Fibroblast of skin of left biceps (primary cell): ENCODE measurements at regions not wholly inside any gene's neighbourhood (a gene's known extent, or its start where the extent isn't known, plus 50 kb on each side); places are given as distances from the start of the nearest gene placed in this dataset.
A peak's percentile ranks its signal among the peaks of the same experiment; 100 is the strongest.

Experiments used
- DNase-seq, 2 experiments: peaks; one replicate each; pipeline ENCODE4 v3.0.0-alpha.2; 2013; ENCODE audit warnings: low read depth in 2 of 2

GRCh38 chr1:231108516-231109302, 53.1 kb upstream of the TRIM67 start:
- no peak for DNase-seq

GRCh38 chr1:231107600-231108326, 54.1 kb upstream of the TRIM67 start:
- no peak for DNase-seq

- no peak for DNase-seq
These were observed 54.7 kb upstream of the TRIM67 start for GRCh38 chr1:231107151-231107550.

- DNase-seq, result peak; percentile 64 to 67
These were observed 55.5 kb upstream of the TRIM67 start for GRCh38 chr1:231106347-231106746.

GRCh38 chr1:231104917-231105316, 56.9 kb upstream of the TRIM67 start:
- DNase-seq, result no peak

GRCh38 chr1:231103961-231104360, 57.9 kb upstream of the TRIM67 start:
- DNase-seq, result no peak

GRCh38 chr1:231099996-231100767, 60.1 kb upstream of the FAM89A start:
- DNase-seq, result no peak

GRCh38 chr1:231099311-231099710, 59.3 kb upstream of the FAM89A start:
- no peak for DNase-seq

- no peak for DNase-seq
These were observed 55.5 kb upstream of the FAM89A start for GRCh38 chr1:231095595-231095994.

GRCh38 chr1:231094421-231094820, 54.4 kb upstream of the FAM89A start:
- no peak for DNase-seq

GRCh38 chr1:231093156-231093922, 53.3 kb upstream of the FAM89A start:
- DNase-seq, result no peak

- DNase-seq, result no peak
These were observed 52.3 kb upstream of the FAM89A start for GRCh38 chr1:231092380-231092779.

- no peak for DNase-seq
These were observed 51.8 kb upstream of the FAM89A start for GRCh38 chr1:231091831-231092301.

GRCh38 chr1:231091415-231091814, 51.4 kb upstream of the FAM89A start:
- no peak for DNase-seq
